HEK293T (cell line): ENCODE measurements at regions not wholly inside any gene's neighbourhood (a gene's known extent, or its start where the extent isn't known, plus 50 kb on each side); places are given as distances from the start of the nearest gene placed in this dataset.

Source experiments
- CTCF ChIA-PET: fragments of 350-600 bp; formaldehyde crosslinking; extraction: SDS; loops from one replicate; lab custom pipeline; 2021; ENCODE audit warnings: antibody characterized with exemption, inconsistent platforms; lab: Yijun Ruan, JAX
- POLR2A ChIA-PET: fragments of 350-600 bp; formaldehyde crosslinking; extraction: SDS; loops from one replicate; lab custom pipeline; 2020; ENCODE audit warnings: antibody characterized with exemption, inconsistent platforms; lab: Yijun Ruan, JAX
- DNase-seq: peaks from one replicate; pipeline ENCODE4 v3.0.0; 2012; ENCODE audit warnings: mixed read lengths; ENCODE audit errors: extremely low spot score
- ARNT ChIP-seq: fragments of 450-650 bp; IDR thresholded peaks from 2 replicates; pipeline ENCODE4 v1.6.1; 2017; ENCODE audit warnings: mild to moderate bottlenecking
- BHLHE40 ChIP-seq: fragments of 450-650 bp; IDR thresholded peaks from 2 replicates; pipeline ENCODE4 v1.6.1; 2016; ENCODE audit warnings: mild to moderate bottlenecking, moderate library complexity, borderline replicate concordance
- CTBP1 ChIP-seq: fragments of 450-650 bp; IDR thresholded peaks from 2 replicates; pipeline ENCODE4 v1.6.1; 2016; ENCODE audit warnings: borderline replicate concordance
- ELF4 ChIP-seq: fragments of 450-650 bp; IDR thresholded peaks from 2 replicates; pipeline ENCODE4 v1.6.1; 2017; ENCODE audit warnings: antibody characterized with exemption
- FOXA1 ChIP-seq: fragments of 450-650 bp; IDR thresholded peaks from 2 replicates; pipeline ENCODE4 v1.6.1; 2016; ENCODE audit warnings: mild to moderate bottlenecking
- FOXK2 ChIP-seq: fragments of 450-650 bp; IDR thresholded peaks from 2 replicates; pipeline ENCODE4 v1.6.1; 2016; ENCODE audit warnings: mild to moderate bottlenecking
- FOXM1 ChIP-seq: fragments of 450-650 bp; IDR thresholded peaks from 2 replicates; pipeline ENCODE4 v1.6.1; 2017; ENCODE audit warnings: mild to moderate bottlenecking, borderline replicate concordance
- HDGF ChIP-seq: fragments of 450-650 bp; IDR thresholded peaks from 2 replicates; pipeline ENCODE4 v1.6.1; 2017; ENCODE audit warnings: antibody characterized with exemption, borderline replicate concordance
- L3MBTL2 ChIP-seq: fragments of 450-650 bp; conservative IDR thresholded peaks from 2 replicates; pipeline ENCODE4 v1.6.1; 2016; ENCODE audit warnings: mild to moderate bottlenecking
- LEF1 ChIP-seq: fragments of 450-650 bp; IDR thresholded peaks from 2 replicates; pipeline ENCODE4 v1.6.1; 2017; ENCODE audit warnings: mild to moderate bottlenecking, borderline replicate concordance
- NFRKB ChIP-seq: fragments of 450-650 bp; IDR thresholded peaks from 2 replicates; pipeline ENCODE4 v1.6.1; 2016; ENCODE audit warnings: mild to moderate bottlenecking, moderate library complexity
- PKNOX1 ChIP-seq: fragments of 450-650 bp; IDR thresholded peaks from 2 replicates; pipeline ENCODE4 v1.6.1; 2016
- SP1 ChIP-seq: fragments of 450-650 bp; IDR thresholded peaks from 2 replicates; pipeline ENCODE4 v1.6.1; 2017
- SUZ12 ChIP-seq: fragments of 450-650 bp; IDR thresholded peaks from 2 replicates; pipeline ENCODE4 v1.6.1; 2016; ENCODE audit warnings: mild to moderate bottlenecking
- TARDBP ChIP-seq: fragments of 450-650 bp; IDR thresholded peaks from 2 replicates; pipeline ENCODE4 v1.6.1; 2016
- ZNF384 ChIP-seq: fragments of 450-650 bp; IDR thresholded peaks from 2 replicates; pipeline ENCODE4 v1.6.1; 2016

DNA sequence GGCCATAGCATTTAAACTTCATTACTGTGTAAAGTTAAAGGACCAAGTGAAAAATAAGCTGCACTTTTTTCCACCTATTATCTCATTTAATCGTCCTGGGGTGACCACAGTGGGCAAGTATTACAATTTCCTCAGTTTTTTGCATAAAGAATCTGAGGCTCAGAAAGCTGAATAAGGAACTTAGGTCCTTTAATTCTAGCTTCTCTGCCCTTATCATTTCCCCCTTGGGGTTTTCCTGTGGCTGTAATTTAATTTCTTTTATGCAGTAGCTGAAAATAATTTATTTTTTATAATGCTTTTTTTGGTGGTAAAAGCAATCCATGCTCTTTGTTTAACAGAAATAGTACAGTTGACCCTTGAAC is 59.8 kb upstream of the RCBTB2 start:
- ChIA-PET CTCF (no interaction called here), POLR2A (no interaction called here)
- no peak for TF ChIP-seq NFRKB
- TF ChIP-seq BHLHE40 = no peak
- TF ChIP-seq PKNOX1 = no peak
- TF ChIP-seq CTBP1 = no peak
- no peak for TF ChIP-seq SUZ12
- TF ChIP-seq FOXK2 = no peak
- TF ChIP-seq ZNF384 = no peak
- no peak for DNase-seq

GRCh38 chr13:48593536-48593935 is 60.2 kb upstream of the CYSLTR2 start:
- DNase-seq = no peak
- ChIA-PET CTCF (interaction anchor here (1.7 kb wide), 1 partner anchor 176 kb away, joined by 4 read pairs; no protein-coding TSS in a partner anchor), POLR2A (no interaction called here)
- no peak for TF ChIP-seq FOXM1
- TF ChIP-seq ELF4 = no peak
- TF ChIP-seq SUZ12 = no peak
- TF ChIP-seq NFRKB = no peak
- no peak for TF ChIP-seq HDGF
- TF ChIP-seq LEF1 = no peak
- TF ChIP-seq FOXA1 = no peak
- no peak for TF ChIP-seq L3MBTL2
- no peak for TF ChIP-seq ARNT
- TF ChIP-seq BHLHE40 = no peak
- no peak for TF ChIP-seq TARDBP

- CTCF ChIA-PET = interaction anchor here (0.6 to 1.7 kb wide), 3 partner anchors 156 to 1122 kb away, joined by 3 to 4 read pairs (median 3); no protein-coding TSS in a partner anchor
- TF ChIP-seq PKNOX1 (no peak), TARDBP (no peak), ZNF384 (no peak), SP1 (no peak), NFRKB (no peak), FOXA1 (no peak), L3MBTL2 (no peak), HDGF (no peak), LEF1 (no peak), CTBP1 (no peak), FOXM1 (no peak), FOXK2 (no peak), ELF4 (no peak), ARNT (no peak), BHLHE40 (no peak), SUZ12 (no peak)
- POLR2A ChIA-PET = no interaction called here
- DNase-seq = no peak
These were observed 59.5 kb upstream of the CYSLTR2 start for GRCh38 chr13:48594096-48594815.

GRCh38 chr13:48595431-48596429 is 58.0 kb upstream of the CYSLTR2 start:
- DNase-seq = peak; percentile 36
- POLR2A ChIA-PET = no interaction called here
- CTCF ChIA-PET = no interaction called here
- no peak for TF ChIP-seq BHLHE40
- TF ChIP-seq ZNF384 = no peak
- no peak for TF ChIP-seq L3MBTL2
- TF ChIP-seq HDGF = no peak
- no peak for TF ChIP-seq LEF1
- no peak for TF ChIP-seq ELF4
- no peak for TF ChIP-seq FOXK2
- no peak for TF ChIP-seq ARNT
- TF ChIP-seq FOXM1 = no peak
- no peak for TF ChIP-seq SP1
- TF ChIP-seq SUZ12 = no peak
- TF ChIP-seq FOXA1 = no peak
- no peak for TF ChIP-seq PKNOX1
- TF ChIP-seq NFRKB = no peak
- no peak for TF ChIP-seq TARDBP
- no peak for TF ChIP-seq CTBP1

DNA sequence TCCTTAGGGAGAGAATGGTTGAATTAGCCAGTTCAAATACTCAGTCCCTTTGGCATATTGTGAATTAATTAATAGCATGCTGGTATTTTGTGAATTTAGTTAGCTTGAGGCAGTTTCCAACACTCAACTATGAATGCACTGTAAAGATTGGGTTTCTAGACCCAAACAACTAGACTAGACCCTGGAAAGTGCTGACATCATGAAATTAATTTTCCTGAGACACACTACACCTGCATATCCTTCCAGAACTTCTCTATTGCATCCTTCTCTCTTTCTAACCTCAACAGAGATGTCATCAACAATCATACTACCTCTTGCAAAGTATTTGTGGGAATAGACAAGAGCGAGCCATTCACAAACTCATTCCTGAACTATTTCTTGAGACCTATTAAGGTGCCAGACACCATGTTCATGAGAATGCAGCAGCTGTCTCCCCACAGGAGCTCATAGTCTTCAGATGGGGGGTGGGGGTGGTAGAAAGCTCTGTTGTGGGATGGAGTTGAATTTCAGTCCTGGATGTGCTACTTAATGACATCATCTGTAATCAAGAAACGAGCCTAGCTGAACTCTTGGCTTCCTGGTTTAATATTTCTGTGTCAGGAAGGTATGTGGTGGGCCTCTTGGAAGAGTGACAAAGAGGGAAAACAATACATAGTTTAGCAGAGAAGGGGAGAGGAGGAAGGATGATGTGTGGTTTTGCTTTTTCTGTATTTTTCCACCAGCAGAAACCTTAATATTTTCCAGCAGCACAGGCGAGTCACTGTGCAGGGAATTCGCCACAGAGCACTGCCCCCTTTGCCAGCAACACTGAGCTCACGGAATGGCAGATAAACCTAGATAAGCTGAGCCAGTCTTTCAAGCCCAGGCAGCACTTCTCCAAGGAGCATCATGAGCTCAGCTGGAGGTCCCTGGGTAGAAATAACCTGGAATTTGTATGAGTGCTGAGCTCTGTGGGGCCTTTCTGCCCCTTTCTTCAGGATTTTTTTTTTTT is 53.1 kb upstream of the CYSLTR2 start:
- no peak for DNase-seq
- CTCF ChIA-PET = interaction anchor here (1.3 kb wide), 1 partner anchor 168 kb away, joined by 5 read pairs; no protein-coding TSS in a partner anchor
- POLR2A ChIA-PET = no interaction called here
- TF ChIP-seq ELF4 (no peak), LEF1 (no peak), NFRKB (no peak), CTBP1 (no peak), SUZ12 (no peak), PKNOX1 (no peak), L3MBTL2 (no peak), ARNT (no peak), SP1 (no peak), HDGF (no peak)
